MM.1S (cell line): ENCODE measurements at regions not wholly inside any gene's neighbourhood (a gene's known extent, or its start where the extent isn't known, plus 50 kb on each side); places are given as distances from the start of the nearest gene placed in this dataset.

Experiments used
- EZH2 ChIP-seq: fragments of 300-600 bp; sonication (generic); optimal IDR thresholded peaks from 2 replicates; pipeline ENCODE3; 2017; ENCODE audit warnings: low read depth, mild to moderate bottlenecking, antibody characterized with exemption, low read length, mixed read lengths
- EZH2phosphoT487 ChIP-seq: fragments of 300-600 bp; sonication (generic); IDR thresholded peaks from 2 replicates; pipeline ENCODE4 v1.6.1; 2018; ENCODE audit warnings: antibody characterized with exemption, low read length
- TF ChIP-seq, protein P1 (sequence below): fragments of 300-600 bp; sonication (generic); IDR thresholded peaks from 2 replicates; pipeline ENCODE4 v1.5.1; 2016; ENCODE audit warnings: antibody characterized with exemption, low read length, mixed read lengths

DNA sequence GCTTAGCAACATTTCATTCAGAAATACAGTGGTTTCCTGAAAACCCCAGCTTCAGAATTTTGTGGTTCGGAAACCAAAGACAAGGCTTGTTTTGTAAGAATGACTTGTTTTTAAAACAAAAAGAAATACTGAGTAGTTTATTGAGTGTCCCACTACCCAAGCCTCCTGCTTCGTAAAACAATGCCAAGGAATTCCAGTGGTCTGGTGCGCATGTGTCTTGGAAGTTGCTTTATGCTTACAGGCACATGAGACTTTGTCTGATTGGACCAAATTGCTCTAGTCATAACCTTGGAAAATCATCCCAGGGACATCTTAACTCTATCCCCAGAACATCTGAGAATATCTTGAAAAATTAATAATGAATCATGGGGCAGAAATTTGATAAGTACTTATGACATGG is 77.1 kb upstream of the FST start:
- TF ChIP-seq EZH2 (no peak), EZH2phosphoT487 (no peak)
- TF ChIP-seq, protein P1, sequence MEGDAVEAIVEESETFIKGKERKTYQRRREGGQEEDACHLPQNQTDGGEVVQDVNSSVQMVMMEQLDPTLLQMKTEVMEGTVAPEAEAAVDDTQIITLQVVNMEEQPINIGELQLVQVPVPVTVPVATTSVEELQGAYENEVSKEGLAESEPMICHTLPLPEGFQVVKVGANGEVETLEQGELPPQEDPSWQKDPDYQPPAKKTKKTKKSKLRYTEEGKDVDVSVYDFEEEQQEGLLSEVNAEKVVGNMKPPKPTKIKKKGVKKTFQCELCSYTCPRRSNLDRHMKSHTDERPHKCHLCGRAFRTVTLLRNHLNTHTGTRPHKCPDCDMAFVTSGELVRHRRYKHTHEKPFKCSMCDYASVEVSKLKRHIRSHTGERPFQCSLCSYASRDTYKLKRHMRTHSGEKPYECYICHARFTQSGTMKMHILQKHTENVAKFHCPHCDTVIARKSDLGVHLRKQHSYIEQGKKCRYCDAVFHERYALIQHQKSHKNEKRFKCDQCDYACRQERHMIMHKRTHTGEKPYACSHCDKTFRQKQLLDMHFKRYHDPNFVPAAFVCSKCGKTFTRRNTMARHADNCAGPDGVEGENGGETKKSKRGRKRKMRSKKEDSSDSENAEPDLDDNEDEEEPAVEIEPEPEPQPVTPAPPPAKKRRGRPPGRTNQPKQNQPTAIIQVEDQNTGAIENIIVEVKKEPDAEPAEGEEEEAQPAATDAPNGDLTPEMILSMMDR: no peak
